Upper lobe of left lung (tissue), 4 donors: ENCODE measurements at regions not wholly inside any gene's neighbourhood (a gene's known extent, or its start where the extent isn't known, plus 50 kb on each side); places are given as distances from the start of the nearest gene placed in this dataset.

Source experiments
- EP300 ChIP-seq, 4 donors: sonication (generic); formaldehyde crosslinking; IDR thresholded peaks; one replicate each; pipeline ENCODE4 v1.5.1; 2017; ENCODE audit warnings: antibody characterized with exemption in 4 of 4, control low read depth in 2 of 4
- POLR2A ChIP-seq, 4 donors: fragments of 450-650 bp; IDR thresholded peaks; one replicate each; pipeline ENCODE4 v1.5.1; 2016 to 2017; ENCODE audit warnings: antibody characterized with exemption in 4 of 4, mild to moderate bottlenecking in 2 of 4
- TF ChIP-seq, protein P1 (sequence below), 6 experiments: fragments of 450-650 bp in 4 of 6; fragments of 200-600 bp in 2 of 6; sonication (generic) in 2 of 6; IDR thresholded peaks; one replicate each; pipeline ENCODE4 v1.5.1; 2016 to 2019; ENCODE audit warnings: antibody characterized with exemption in 6 of 6

DNA sequence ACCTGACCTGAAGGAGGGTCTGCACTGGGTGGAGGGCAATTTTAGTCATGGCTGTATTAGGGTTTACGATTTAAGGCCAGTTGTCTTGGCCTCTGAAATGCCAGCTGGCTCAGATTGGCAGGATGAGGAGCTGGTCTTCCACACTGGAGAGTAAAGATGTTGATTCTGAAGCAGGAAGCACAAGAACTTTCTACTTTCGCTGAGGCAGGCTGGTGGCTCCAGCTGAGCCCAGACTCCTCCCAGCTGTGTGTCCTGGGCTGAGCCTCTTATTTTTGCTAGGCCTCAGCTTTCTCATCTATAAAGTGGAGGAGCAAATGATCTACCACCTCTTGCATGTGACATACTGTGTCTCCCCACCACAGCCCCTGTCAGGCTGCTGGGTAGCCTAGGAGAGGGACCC is 74.4 kb downstream of the MRM1 start:
- TF ChIP-seq, protein P1, sequence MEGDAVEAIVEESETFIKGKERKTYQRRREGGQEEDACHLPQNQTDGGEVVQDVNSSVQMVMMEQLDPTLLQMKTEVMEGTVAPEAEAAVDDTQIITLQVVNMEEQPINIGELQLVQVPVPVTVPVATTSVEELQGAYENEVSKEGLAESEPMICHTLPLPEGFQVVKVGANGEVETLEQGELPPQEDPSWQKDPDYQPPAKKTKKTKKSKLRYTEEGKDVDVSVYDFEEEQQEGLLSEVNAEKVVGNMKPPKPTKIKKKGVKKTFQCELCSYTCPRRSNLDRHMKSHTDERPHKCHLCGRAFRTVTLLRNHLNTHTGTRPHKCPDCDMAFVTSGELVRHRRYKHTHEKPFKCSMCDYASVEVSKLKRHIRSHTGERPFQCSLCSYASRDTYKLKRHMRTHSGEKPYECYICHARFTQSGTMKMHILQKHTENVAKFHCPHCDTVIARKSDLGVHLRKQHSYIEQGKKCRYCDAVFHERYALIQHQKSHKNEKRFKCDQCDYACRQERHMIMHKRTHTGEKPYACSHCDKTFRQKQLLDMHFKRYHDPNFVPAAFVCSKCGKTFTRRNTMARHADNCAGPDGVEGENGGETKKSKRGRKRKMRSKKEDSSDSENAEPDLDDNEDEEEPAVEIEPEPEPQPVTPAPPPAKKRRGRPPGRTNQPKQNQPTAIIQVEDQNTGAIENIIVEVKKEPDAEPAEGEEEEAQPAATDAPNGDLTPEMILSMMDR (IDR thresholded peaks at IDR 0.05) = no peak
- TF ChIP-seq POLR2A (IDR thresholded peaks at IDR 0.05) (no peak), EP300 (IDR thresholded peaks at IDR 0.05) (no peak)
